ENCODE measurements at regions not wholly inside any gene's neighbourhood (a gene's known extent, or its start where the extent isn't known, plus 50 kb on each side); places are given as distances from the start of the nearest gene placed in this dataset.

GRCh38 chr1:34359411-34359810 lies 182.7 kb downstream of the C1orf94 start:
- TF ChIP-seq CTCF (IDR thresholded peaks at IDR 0.05) = no peak
- TF ChIP-seq POLR2A (IDR thresholded peaks at IDR 0.05) = no peak

Data from adrenal gland (tissue), 5 donors.